ENCODE measurements at regions not wholly inside any gene's neighbourhood (a gene's known extent, or its start where the extent isn't known, plus 50 kb on each side); places are given as distances from the start of the nearest gene placed in this dataset.
A peak's percentile ranks its signal among the peaks of the same experiment; 100 is the strongest.

GRCh38 chr6:53744321-53744720 lies 50.5 kb upstream of the LRRC1 start:
- no peak for DNase-seq (ENCODE audit: low read depth)

- DNase-seq (ENCODE audit: low read depth) = peak; percentile 26
Measured at GRCh38 chr6:53741034-53741823, 53.6 kb upstream of the LRRC1 start.

GRCh38 chr6:53737746-53738145 lies 57.1 kb upstream of the LRRC1 start:
- DNase-seq (ENCODE audit: low read depth) = peak; percentile 50

- no peak for DNase-seq (ENCODE audit: low read depth)
Measured at GRCh38 chr6:53735896-53736295, 58.9 kb upstream of the LRRC1 start.

GRCh38 chr6:53734473-53735299 lies 60.1 kb upstream of the LRRC1 start:
- peak; percentile 91 for DNase-seq (ENCODE audit: low read depth)

GRCh38 chr6:53731866-53732636 lies 62.8 kb upstream of the LRRC1 start:
- DNase-seq (ENCODE audit: low read depth) = peak; percentile 31

GRCh38 chr6:53730767-53731166 lies 64.0 kb upstream of the LRRC1 start:
- DNase-seq (ENCODE audit: low read depth) = no peak

- peak; percentile 44 for DNase-seq (ENCODE audit: low read depth)
Measured at GRCh38 chr6:53728570-53729194, 63.1 kb upstream of the KLHL31 start.

GRCh38 chr6:53727748-53728147 lies 62.2 kb upstream of the KLHL31 start:
- DNase-seq (ENCODE audit: low read depth) = peak; percentile 52

- peak; percentile 65 for DNase-seq (ENCODE audit: low read depth)
Measured at GRCh38 chr6:53725791-53726575, 60.4 kb upstream of the KLHL31 start.

GRCh38 chr6:53724501-53724900 lies 58.9 kb upstream of the KLHL31 start:
- DNase-seq (ENCODE audit: low read depth) = no peak

GRCh38 chr6:53723331-53723730 lies 57.8 kb upstream of the KLHL31 start:
- DNase-seq (ENCODE audit: low read depth) = no peak

- DNase-seq (ENCODE audit: low read depth) = no peak
Measured at GRCh38 chr6:53721766-53722165, 56.2 kb upstream of the KLHL31 start.

- peak; percentile 73 for DNase-seq (ENCODE audit: low read depth)
Measured at GRCh38 chr6:53718597-53719460, 53.3 kb upstream of the KLHL31 start.

- no peak for DNase-seq (ENCODE audit: low read depth)
Measured at GRCh38 chr6:53717566-53717965, 52.0 kb upstream of the KLHL31 start.

- DNase-seq (ENCODE audit: low read depth) = no peak
Measured at GRCh38 chr6:53715434-53715833, 49.9 kb upstream of the KLHL31 start.

Data from iris pigment epithelial cell (primary cell).